IMR-90 (cell line): ENCODE measurements at regions not wholly inside any gene's neighbourhood (a gene's known extent, or its start where the extent isn't known, plus 50 kb on each side); places are given as distances from the start of the nearest gene placed in this dataset.

ENCODE experiments used
- ATAC-seq: fragments of 200-7000 bp; cut with Tn5 transposase; 2 replicates; pipeline ENCODE4 v1.9.1; 2020; ENCODE audit warnings: low read depth, mild to moderate bottlenecking, moderate library complexity
- BruUV-seq: library from RNA; stranded (reverse); fragments of 400-500 nt; replicated peaks from 2 replicates; lab custom pipeline; 2021; lab: Mats Ljungman, UMichigan
- CTCF ChIA-PET: fragments of 300-600 bp; formaldehyde crosslinking; extraction: SDS; loops from one replicate; lab custom pipeline; 2021; ENCODE audit warnings: antibody characterized with exemption; lab: Yijun Ruan, JAX
- POLR2A ChIA-PET: fragments of 300-600 bp; sonication (Branson Sonifier 250); formaldehyde crosslinking; loops from one replicate; lab custom pipeline; 2022; ENCODE audit warnings: antibody characterized with exemption; ENCODE audit not compliant: unreplicated experiment; lab: Charles Lee
- DNase-seq: peaks from one replicate; pipeline ENCODE4 v3.0.0; 2013
- H2AFZ ChIP-seq: replicated peaks from 2 replicates; pipeline ENCODE3; 2013; ENCODE audit warnings: low read length, mild to moderate bottlenecking; ENCODE audit not compliant: poor library complexity
- H2AK5ac ChIP-seq: 2 replicates; pipeline ENCODE4 v1.6.1; 2013; ENCODE audit warnings: low read depth, low read length, inconsistent platforms
- H2AK9ac ChIP-seq: replicated peaks from 2 replicates; pipeline ENCODE3; 2013; ENCODE audit warnings: mild to moderate bottlenecking, low read depth, low read length, moderate library complexity; ENCODE audit not compliant: poor library complexity
- H2BK120ac ChIP-seq: 2 replicates; pipeline ENCODE4 v1.6.1; 2013; ENCODE audit warnings: low read depth, low read length, inconsistent platforms
- H2BK15ac ChIP-seq: 3 replicates; pipeline ENCODE4 v1.6.1; 2013; ENCODE audit warnings: low read depth, low read length, inconsistent platforms
- H2BK20ac ChIP-seq: 2 replicates; pipeline ENCODE4 v1.6.1; 2013; ENCODE audit warnings: low read depth, mild to moderate bottlenecking, inconsistent platforms, low read length, moderate library complexity
- H2BK5ac ChIP-seq: 2 replicates; pipeline ENCODE4 v1.6.1; 2013; ENCODE audit warnings: mild to moderate bottlenecking, low read depth, low read length, inconsistent platforms; ENCODE audit not compliant: poor library complexity, severe bottlenecking
- H3K14ac ChIP-seq: replicated peaks from 2 replicates; pipeline ENCODE4 v1.6.1; 2013; ENCODE audit warnings: low read depth, low read length, inconsistent platforms
- H3K18ac ChIP-seq: 2 replicates; pipeline ENCODE4 v1.6.1; 2013; ENCODE audit warnings: low read depth, low read length, control low read depth
- H3K23ac ChIP-seq: 2 replicates; pipeline ENCODE4 v1.6.1; 2013; ENCODE audit warnings: low read depth, low read length, inconsistent platforms
- H3K27ac ChIP-seq: 2 replicates; pipeline ENCODE4 v1.5.1; 2013; ENCODE audit warnings: mild to moderate bottlenecking, control low read depth, low read length; ENCODE audit not compliant: insufficient read depth
- H3K27me3 ChIP-seq: 2 replicates; pipeline ENCODE4 v1.6.1; 2013; ENCODE audit warnings: low read length; ENCODE audit not compliant: control insufficient read depth, insufficient read depth
- H3K36me3 ChIP-seq: 2 replicates; pipeline ENCODE4 v1.6.1; 2013; ENCODE audit warnings: low read length, mixed read lengths; ENCODE audit not compliant: control insufficient read depth, insufficient read depth
- H3K4ac ChIP-seq: 2 replicates; pipeline ENCODE4 v1.6.1; 2013; ENCODE audit warnings: low read depth, low read length, inconsistent platforms
- H3K4me1 ChIP-seq: 2 replicates; pipeline ENCODE4 v1.6.1; 2013; ENCODE audit warnings: low read length, mixed read lengths; ENCODE audit not compliant: control insufficient read depth, insufficient read depth
- H3K4me2 ChIP-seq: 2 replicates; pipeline ENCODE4 v1.6.1; 2013; ENCODE audit warnings: low read depth, mild to moderate bottlenecking, control low read depth, low read length, moderate library complexity
- H3K4me3 ChIP-seq: 2 replicates; pipeline ENCODE4 v1.5.1; 2013; ENCODE audit warnings: low read depth, mild to moderate bottlenecking, control low read depth, low read length, moderate library complexity; ENCODE audit not compliant: insufficient read depth
- H3K56ac ChIP-seq: 2 replicates; pipeline ENCODE4 v1.6.1; 2013; ENCODE audit warnings: low read length, inconsistent platforms; ENCODE audit not compliant: insufficient read depth; ENCODE audit errors: extremely low read depth
- H3K79me1 ChIP-seq, 2 experiments: 2 replicates each; pipeline ENCODE4 v1.6.1; 2013; ENCODE audit warnings: low read length in 2 of 2, inconsistent platforms in 1 of 2, low read depth in 1 of 2
- H3K9ac ChIP-seq: 2 replicates; pipeline ENCODE4 v1.6.1; 2013; ENCODE audit warnings: low read depth, low read length, control low read depth
- H3K9me1 ChIP-seq: 2 replicates; pipeline ENCODE4 v1.6.1; 2013; ENCODE audit warnings: low read length, inconsistent platforms; ENCODE audit not compliant: insufficient read depth
- H3K9me3 ChIP-seq: 2 replicates; pipeline ENCODE4 v1.6.1; 2013; ENCODE audit warnings: low read length; ENCODE audit not compliant: control insufficient read depth, insufficient read depth
- H4K20me1 ChIP-seq: 2 replicates; pipeline ENCODE4 v1.6.1; 2013; ENCODE audit warnings: low read length, inconsistent platforms; ENCODE audit not compliant: insufficient read depth
- H4K5ac ChIP-seq: 2 replicates; pipeline ENCODE4 v1.6.1; 2013; ENCODE audit warnings: mild to moderate bottlenecking, low read depth, low read length, control low read depth
- H4K8ac ChIP-seq, 2 experiments: 2 replicates each; pipeline ENCODE4 v1.6.1; 2013; ENCODE audit warnings: low read depth in 2 of 2, low read length in 2 of 2, control low read depth in 1 of 2, inconsistent platforms in 1 of 2
- H4K91ac ChIP-seq: 2 replicates; pipeline ENCODE4 v1.6.1; 2013; ENCODE audit warnings: low read depth, low read length, inconsistent platforms; ENCODE audit not compliant: insufficient read depth
- BHLHE40 ChIP-seq: fragments of 150-350 bp; IDR thresholded peaks from 2 replicates; pipeline ENCODE4 v1.6.1; 2016; ENCODE audit warnings: mild to moderate bottlenecking, low read depth, low read length
- CEBPB ChIP-seq: IDR thresholded peaks from 2 replicates; pipeline ENCODE4 v1.6.1; 2012; ENCODE audit warnings: low read depth, low read length, improper control_type of control experiment
- FOS ChIP-seq: fragments of 150-350 bp; IDR thresholded peaks from 2 replicates; pipeline ENCODE4 v1.6.1; 2016; ENCODE audit warnings: low read depth, low read length
- MAFK ChIP-seq: IDR thresholded peaks from 2 replicates; pipeline ENCODE4 v1.6.1; 2012; ENCODE audit warnings: low read depth, low read length, improper control_type of control experiment
- MAZ ChIP-seq: IDR thresholded peaks from 2 replicates; pipeline ENCODE4 v1.6.1; 2012; ENCODE audit warnings: low read depth, mild to moderate bottlenecking, low read length, improper control_type of control experiment, moderate library complexity, borderline replicate concordance
- MXI1 ChIP-seq: IDR thresholded peaks from 2 replicates; pipeline ENCODE4 v1.6.1; 2012; ENCODE audit warnings: low read depth, mild to moderate bottlenecking, low read length, moderate library complexity, borderline replicate concordance
- NFE2L2 ChIP-seq: fragments of 150-350 bp; IDR thresholded peaks from 2 replicates; pipeline ENCODE4 v1.6.1; 2016; ENCODE audit warnings: low read depth, mild to moderate bottlenecking, low read length
- POLR2A ChIP-seq: IDR thresholded peaks from 2 replicates; pipeline ENCODE4 v1.6.1; 2012; ENCODE audit warnings: mild to moderate bottlenecking, low read depth, low read length
- RAD21 ChIP-seq: IDR thresholded peaks from 2 replicates; pipeline ENCODE4 v1.6.1; 2012; ENCODE audit warnings: low read length, improper control_type of control experiment
- RCOR1 ChIP-seq: IDR thresholded peaks from 2 replicates; pipeline ENCODE4 v1.6.1; 2012; ENCODE audit warnings: mild to moderate bottlenecking, low read length, improper control_type of control experiment; ENCODE audit not compliant: insufficient replicate concordance
- RFX5 ChIP-seq: IDR thresholded peaks from 2 replicates; pipeline ENCODE4 v1.8.0; 2012; ENCODE audit warnings: low read depth, mild to moderate bottlenecking, low read length, moderate library complexity
- SMC3 ChIP-seq: fragments of 150-350 bp; IDR thresholded peaks from 2 replicates; pipeline ENCODE4 v1.6.1; 2016; ENCODE audit warnings: low read depth, mild to moderate bottlenecking, antibody characterized with exemption, low read length, moderate library complexity
- USF2 ChIP-seq: fragments of 150-350 bp; IDR thresholded peaks from 2 replicates; pipeline ENCODE4 v1.6.1; 2017; ENCODE audit warnings: mild to moderate bottlenecking, antibody characterized with exemption, low read length, low read depth
- WGBS, 2 experiments: methylation state at CpG; one replicate each; pipeline versions ENCODE4 v1.1.5 to v1.1.7; 2013; ENCODE audit warnings: missing lambda C conversion rate in 2 of 2; ENCODE audit not compliant: insufficient read length in 1 of 2; ENCODE audit errors: extremely low coverage in 2 of 2; 5-methylcytosine and 5-hydroxymethylcytosine counted together
- dilution Hi-C: fragments of 300-500 bp; cut with HindIII; formaldehyde crosslinking; loops from one replicate; pipeline ENCODE4 v1.14.3; 2018; ENCODE audit warnings: low sequenced_read_pairs; ENCODE audit not compliant: unreplicated experiment
- in situ Hi-C: fragments of 300-500 bp; cut with MboI; formaldehyde crosslinking; loops from 3 replicates; pipeline ENCODE4 v1.14.3; 2019; ENCODE audit warnings: low sequenced_read_pairs, inconsistent platforms, mixed read lengths
- intact Hi-C: fragments of 100-400 bp; cut with micrococcal nuclease; formaldehyde crosslinking; loops from 2 replicates; pipeline ENCODE4 v1.10.0; 2022
- TF ChIP-seq, protein P1 (sequence below): fragments of 150-350 bp; IDR thresholded peaks from 2 replicates; pipeline ENCODE4 v1.6.1; 2016; ENCODE audit warnings: low read depth, mild to moderate bottlenecking, low read length, moderate library complexity, borderline replicate concordance
- TF ChIP-seq, protein P2 (sequence below): conservative IDR thresholded peaks from 2 replicates; pipeline ENCODE4 v1.5.1; 2012; ENCODE audit warnings: mild to moderate bottlenecking, low read depth, low read length, improper control_type of control experiment

GRCh38 chr21:14883351-14883750 is 181.4 kb downstream of the NRIP1 start:
- H4K8ac ChIP-seq: no peak overlapping the region
- H3K27me3 ChIP-seq: no peaks in the 10 kb centered on the region
- H3K56ac ChIP-seq: no peak overlapping the region
- H3K4me2 ChIP-seq: no peak overlapping the region
- H4K5ac ChIP-seq: no peak overlapping the region
- in situ Hi-C loops: no loop called here
- no peak overlapping the region for H3K9ac ChIP-seq
- no CpG with 5 or more reads among the region's 1 CpG for WGBS, 2 experiments
- H3K18ac ChIP-seq: no peak overlapping the region
- ATAC-seq: no peak
- no peaks in the 10 kb centered on the region for H4K20me1 ChIP-seq
- TF ChIP-seq CEBPB (no peak), MXI1 (no peak), MAFK (no peak), RFX5 (no peak), RAD21 (no peak), FOS (no peak), USF2 (no peak), BHLHE40 (no peak), SMC3 (no peak), RCOR1 (no peak), NFE2L2 (no peak), POLR2A (no peak), MAZ (no peak)
- TF ChIP-seq, protein P1, sequence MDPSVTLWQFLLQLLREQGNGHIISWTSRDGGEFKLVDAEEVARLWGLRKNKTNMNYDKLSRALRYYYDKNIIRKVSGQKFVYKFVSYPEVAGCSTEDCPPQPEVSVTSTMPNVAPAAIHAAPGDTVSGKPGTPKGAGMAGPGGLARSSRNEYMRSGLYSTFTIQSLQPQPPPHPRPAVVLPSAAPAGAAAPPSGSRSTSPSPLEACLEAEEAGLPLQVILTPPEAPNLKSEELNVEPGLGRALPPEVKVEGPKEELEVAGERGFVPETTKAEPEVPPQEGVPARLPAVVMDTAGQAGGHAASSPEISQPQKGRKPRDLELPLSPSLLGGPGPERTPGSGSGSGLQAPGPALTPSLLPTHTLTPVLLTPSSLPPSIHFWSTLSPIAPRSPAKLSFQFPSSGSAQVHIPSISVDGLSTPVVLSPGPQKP: no peak
- TF ChIP-seq, protein P2, sequence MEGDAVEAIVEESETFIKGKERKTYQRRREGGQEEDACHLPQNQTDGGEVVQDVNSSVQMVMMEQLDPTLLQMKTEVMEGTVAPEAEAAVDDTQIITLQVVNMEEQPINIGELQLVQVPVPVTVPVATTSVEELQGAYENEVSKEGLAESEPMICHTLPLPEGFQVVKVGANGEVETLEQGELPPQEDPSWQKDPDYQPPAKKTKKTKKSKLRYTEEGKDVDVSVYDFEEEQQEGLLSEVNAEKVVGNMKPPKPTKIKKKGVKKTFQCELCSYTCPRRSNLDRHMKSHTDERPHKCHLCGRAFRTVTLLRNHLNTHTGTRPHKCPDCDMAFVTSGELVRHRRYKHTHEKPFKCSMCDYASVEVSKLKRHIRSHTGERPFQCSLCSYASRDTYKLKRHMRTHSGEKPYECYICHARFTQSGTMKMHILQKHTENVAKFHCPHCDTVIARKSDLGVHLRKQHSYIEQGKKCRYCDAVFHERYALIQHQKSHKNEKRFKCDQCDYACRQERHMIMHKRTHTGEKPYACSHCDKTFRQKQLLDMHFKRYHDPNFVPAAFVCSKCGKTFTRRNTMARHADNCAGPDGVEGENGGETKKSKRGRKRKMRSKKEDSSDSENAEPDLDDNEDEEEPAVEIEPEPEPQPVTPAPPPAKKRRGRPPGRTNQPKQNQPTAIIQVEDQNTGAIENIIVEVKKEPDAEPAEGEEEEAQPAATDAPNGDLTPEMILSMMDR: no peak
- intact Hi-C loops: no loop called here
- H3K23ac ChIP-seq: no peak overlapping the region
- no peak overlapping the region for H2BK15ac ChIP-seq
- H2BK120ac ChIP-seq: no peak overlapping the region; the same call in 1 of the 2 replicates
- no peak overlapping the region for H3K4ac ChIP-seq
- CTCF ChIA-PET: no interaction called here
- H2AK5ac ChIP-seq: peak overlapping the region; percentile 27; the same call in 1 of the 2 replicates
- H2AK9ac ChIP-seq: no peak overlapping the region
- H3K14ac ChIP-seq: no peak overlapping the region
- H3K9me1 ChIP-seq: no peaks in the 10 kb centered on the region; the same call in 1 of the 2 replicates
- H2BK20ac ChIP-seq: peak overlapping the region; percentile 18; the same call in 1 of the 2 replicates
- H3K36me3 ChIP-seq: no peaks in the 10 kb centered on the region
- no peak overlapping the region for H2BK5ac ChIP-seq
- DNase-seq: no peak
- H3K4me3 ChIP-seq: no peak overlapping the region
- no peak overlapping the region for H2AFZ ChIP-seq
- dilution Hi-C loops: no loop called here
- no peaks in the 10 kb centered on the region; the same call in 1 of the 2 replicates for H3K4me1 ChIP-seq
- no peak overlapping the region for H4K91ac ChIP-seq
- H3K9me3 ChIP-seq: no peaks in the 10 kb centered on the region
- 0 out of 4 replicates have a peak, but pooled peaks cover 0 to 5% of the 10 kb centered on the region in 2 experiments for H3K79me1 ChIP-seq
- no peak overlapping the region for H3K27ac ChIP-seq
- BruUV-seq: no TSS peak
- POLR2A ChIA-PET: no interaction called here
